ENCODE measurements at regions not wholly inside any gene's neighbourhood (a gene's known extent, or its start where the extent isn't known, plus 50 kb on each side); places are given as distances from the start of the nearest gene placed in this dataset.

DNA sequence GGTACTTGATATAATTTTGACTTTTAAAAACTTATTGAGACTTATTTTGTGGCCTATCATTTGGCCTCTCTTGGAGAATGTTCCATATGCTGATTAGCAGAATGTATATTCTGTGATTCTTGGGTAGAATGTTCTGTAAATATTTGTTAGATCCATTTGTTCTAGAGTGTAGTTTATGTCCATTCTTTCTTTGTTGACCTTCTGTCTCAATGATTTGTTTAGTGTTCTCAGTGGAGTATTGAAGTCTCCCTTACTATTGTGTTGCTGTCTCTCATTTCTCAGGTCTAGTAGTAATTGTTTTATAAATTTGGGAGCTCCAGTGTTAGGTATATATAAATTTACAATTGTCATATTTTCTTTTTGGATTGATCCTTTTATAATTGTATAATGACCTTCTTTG is 349.6 kb upstream of the CWC22 start:
- Histone ChIP-seq H3T11ph (ENCODE audit: low read length) (no peak overlapping the region), H3K14ac (ENCODE audit: insufficient read depth, low read length) (no peak overlapping the region), H3K79me1 (ENCODE audit: insufficient read depth, low read depth, low read length, poor library complexity, severe bottlenecking) (no peaks in the 10 kb centered on the region), H2BK120ac (ENCODE audit: low read depth, low read length, poor library complexity, severe bottlenecking) (no peak overlapping the region), H3K4me2 (ENCODE audit: insufficient read depth, insufficient read length, low read length) (no peak overlapping the region), H4K5ac (ENCODE audit: insufficient read length, low read depth, low read length) (no peak overlapping the region), H3K23me2 (ENCODE audit: insufficient read length, low read depth, low read length, poor library complexity, severe bottlenecking) (no peaks in the 10 kb centered on the region), H2AFZ (ENCODE audit: low read length) (no peak overlapping the region), H3K4ac (ENCODE audit: low read depth, low read length) (no peak overlapping the region), H2BK12ac (ENCODE audit: insufficient read length, low read depth, low read length) (no peak overlapping the region), H4K8ac (replicated peaks; ENCODE audit: insufficient read length, low read depth, low read length) (no peak overlapping the region), H3K27me3 (ENCODE audit: insufficient read depth, low read length) (no peaks in the 10 kb centered on the region), H3K27ac (ENCODE audit: insufficient read length, low read depth, low read length) (no peak overlapping the region), H3K9me3 (ENCODE audit: control insufficient read depth, low read depth, low read length) (no peaks in the 10 kb centered on the region), H4K91ac (ENCODE audit: insufficient read length, low read depth, low read length) (no peak overlapping the region), H3K56ac (ENCODE audit: insufficient read length, low read depth, low read length) (no peak overlapping the region), H3K23ac (ENCODE audit: insufficient read length, low read depth, low read length) (no peak overlapping the region), H3K9ac (ENCODE audit: extremely low read depth, insufficient read length, low read length) (no peak overlapping the region), H3K18ac (ENCODE audit: insufficient read length, low read depth, low read length) (no peak overlapping the region), H4K20me1 (ENCODE audit: control insufficient read depth, insufficient read depth, insufficient read length) (no peaks in the 10 kb centered on the region), H3K79me2 (ENCODE audit: insufficient read depth, low read length) (no peaks in the 10 kb centered on the region), H2BK20ac (ENCODE audit: low read depth, low read length, poor library complexity, severe bottlenecking) (no peak overlapping the region), H2BK5ac (ENCODE audit: insufficient read length, low read length) (no peak overlapping the region), H3K4me1 (ENCODE audit: insufficient read depth, low read length) (no peaks in the 10 kb centered on the region), H2AK5ac (ENCODE audit: insufficient read length, low read length) (no peak overlapping the region), H2BK15ac (ENCODE audit: low read depth, low read length) (no peak overlapping the region)
- no peak overlapping the region for H3K27ac Mint-ChIP-seq
- TF ChIP-seq, protein P1, sequence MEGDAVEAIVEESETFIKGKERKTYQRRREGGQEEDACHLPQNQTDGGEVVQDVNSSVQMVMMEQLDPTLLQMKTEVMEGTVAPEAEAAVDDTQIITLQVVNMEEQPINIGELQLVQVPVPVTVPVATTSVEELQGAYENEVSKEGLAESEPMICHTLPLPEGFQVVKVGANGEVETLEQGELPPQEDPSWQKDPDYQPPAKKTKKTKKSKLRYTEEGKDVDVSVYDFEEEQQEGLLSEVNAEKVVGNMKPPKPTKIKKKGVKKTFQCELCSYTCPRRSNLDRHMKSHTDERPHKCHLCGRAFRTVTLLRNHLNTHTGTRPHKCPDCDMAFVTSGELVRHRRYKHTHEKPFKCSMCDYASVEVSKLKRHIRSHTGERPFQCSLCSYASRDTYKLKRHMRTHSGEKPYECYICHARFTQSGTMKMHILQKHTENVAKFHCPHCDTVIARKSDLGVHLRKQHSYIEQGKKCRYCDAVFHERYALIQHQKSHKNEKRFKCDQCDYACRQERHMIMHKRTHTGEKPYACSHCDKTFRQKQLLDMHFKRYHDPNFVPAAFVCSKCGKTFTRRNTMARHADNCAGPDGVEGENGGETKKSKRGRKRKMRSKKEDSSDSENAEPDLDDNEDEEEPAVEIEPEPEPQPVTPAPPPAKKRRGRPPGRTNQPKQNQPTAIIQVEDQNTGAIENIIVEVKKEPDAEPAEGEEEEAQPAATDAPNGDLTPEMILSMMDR (conservative IDR thresholded peaks at IDR 0.05), result no peak
- no peaks in the 10 kb centered on the region for H3K9me3 Mint-ChIP-seq
- H3K27me3 Mint-ChIP-seq (ENCODE audit: low read depth), result no peaks in the 10 kb centered on the region
- H3K4me1 Mint-ChIP-seq, result peaks cover 9 to 14% of the 10 kb centered on the region in 2 experiments
- no peaks in the 10 kb centered on the region; a peak in 1 of 7 replicates for H3K36me3 Mint-ChIP-seq (ENCODE audit: insufficient read depth in 1 of 3, low read depth in 3 of 3)
- H3K4me3 Mint-ChIP-seq, result no peak overlapping the region
- DNase-seq, result no peak

All from H9 (cell line).